HepG2 (cell line): ENCODE measurements at regions not wholly inside any gene's neighbourhood (a gene's known extent, or its start where the extent isn't known, plus 50 kb on each side); places are given as distances from the start of the nearest gene placed in this dataset.

ENCODE experiments used
- ATF1 ChIP-seq: IDR thresholded peaks from 2 replicates; pipeline ENCODE4 v1.6.1; 2016; ENCODE audit warnings: mild to moderate bottlenecking, control low read depth
- ATF7-NPFF ChIP-seq: sonication (generic); formaldehyde crosslinking; IDR thresholded peaks from 2 replicates; pipeline ENCODE4 v1.8.1; 2023; ENCODE audit warnings: mild to moderate bottlenecking, low read depth, missing genetic modification reagents, moderate library complexity
- CHCHD3 ChIP-seq: sonication (generic); formaldehyde crosslinking; IDR thresholded peaks from 2 replicates; pipeline ENCODE4 v1.8.0; 2022; ENCODE audit warnings: mild to moderate bottlenecking, missing genetic modification reagents, moderate library complexity
- E2F2 ChIP-seq: sonication (generic); formaldehyde crosslinking; IDR thresholded peaks from 2 replicates; pipeline ENCODE4 v1.4.0; 2020; ENCODE audit warnings: missing genetic modification reagents, borderline replicate concordance
- GLI4 ChIP-seq: sonication (generic); formaldehyde crosslinking; IDR thresholded peaks from 2 replicates; pipeline ENCODE4 v1.5.1; 2020; ENCODE audit warnings: missing genetic modification reagents, mild to moderate bottlenecking, moderate library complexity, borderline replicate concordance
- GRHL1 ChIP-seq: sonication (generic); formaldehyde crosslinking; conservative IDR thresholded peaks from 2 replicates; pipeline ENCODE4 v1.8.0; 2022; ENCODE audit warnings: missing genetic modification reagents
- HOXA5 ChIP-seq: sonication (generic); formaldehyde crosslinking; IDR thresholded peaks from 2 replicates; pipeline ENCODE4 v1.4.0; 2020; ENCODE audit warnings: missing genetic modification reagents
- KLF16 ChIP-seq, 2 experiments: sonication (generic) in 1 of 2; formaldehyde crosslinking in 1 of 2; IDR thresholded peaks; 2 replicates each; pipeline versions ENCODE4 v1.6.1 to v1.8.0; 2016 to 2023; ENCODE audit warnings: missing genetic modification reagents in 2 of 2, missing compliant biosample characterization in 1 of 2
- MATR3 ChIP-seq: sonication (generic); formaldehyde crosslinking; IDR thresholded peaks from 2 replicates; pipeline ENCODE4 v1.4.0; 2020; ENCODE audit warnings: missing genetic modification reagents
- MLX ChIP-seq: IDR thresholded peaks from 2 replicates; pipeline ENCODE4 v1.6.1; 2016
- MYNN ChIP-seq: sonication (generic); formaldehyde crosslinking; IDR thresholded peaks from 2 replicates; pipeline ENCODE4 v1.4.0; 2020; ENCODE audit warnings: mild to moderate bottlenecking, low read depth, missing genetic modification reagents
- NR0B2 ChIP-seq: sonication (generic); formaldehyde crosslinking; IDR thresholded peaks from 2 replicates; pipeline ENCODE4 v1.4.0; 2020; ENCODE audit warnings: mild to moderate bottlenecking, missing genetic modification reagents
- PRMT3 ChIP-seq: sonication (generic); formaldehyde crosslinking; IDR thresholded peaks from 2 replicates; pipeline ENCODE4 v1.8.1; 2022; ENCODE audit warnings: low read depth, mild to moderate bottlenecking, moderate library complexity, missing genetic modification reagents, borderline replicate concordance
- RAD51 ChIP-seq: fragments of 450-650 bp; IDR thresholded peaks from 2 replicates; pipeline ENCODE4 v1.6.1; 2016; ENCODE audit warnings: borderline replicate concordance
- SOX5 ChIP-seq: IDR thresholded peaks from 2 replicates; pipeline ENCODE4 v1.6.1; 2016; ENCODE audit warnings: borderline replicate concordance
- ZBTB26 ChIP-seq: IDR thresholded peaks from 2 replicates; pipeline ENCODE4 v1.6.1; 2016; ENCODE audit warnings: missing compliant biosample characterization, missing genetic modification reagents, borderline replicate concordance
- ZC3H4 ChIP-seq: sonication (generic); formaldehyde crosslinking; IDR thresholded peaks from 2 replicates; pipeline ENCODE4 v1.4.0; 2020; ENCODE audit warnings: missing genetic modification reagents, borderline replicate concordance
- ZFP36L2 ChIP-seq: sonication (generic); formaldehyde crosslinking; IDR thresholded peaks from 2 replicates; pipeline ENCODE4 v1.4.0; 2020; ENCODE audit warnings: missing genetic modification reagents
- ZKSCAN1 ChIP-seq: fragments of 150-350 bp; IDR thresholded peaks from 2 replicates; pipeline ENCODE4 v1.6.1; 2014; ENCODE audit warnings: low read length
- ZNF143 ChIP-seq: sonication (generic); formaldehyde crosslinking; IDR thresholded peaks from 2 replicates; pipeline ENCODE4 v1.4.0; 2020; ENCODE audit warnings: missing genetic modification reagents
- ZNF18 ChIP-seq: sonication (generic); formaldehyde crosslinking; IDR thresholded peaks from 2 replicates; pipeline ENCODE4 v1.8.0; 2022; ENCODE audit warnings: mild to moderate bottlenecking, missing genetic modification reagents; ENCODE audit not compliant: insufficient replicate concordance
- ZNF75D ChIP-seq: sonication (generic); formaldehyde crosslinking; IDR thresholded peaks from 2 replicates; pipeline ENCODE4 v1.8.1; 2023; ENCODE audit warnings: missing genetic modification reagents, mild to moderate bottlenecking, borderline replicate concordance

- TF ChIP-seq ZNF75D (CRISPR knock-in tag) (no peak), ZC3H4 (CRISPR knock-in tag) (no peak), NR0B2 (CRISPR knock-in tag) (peak; percentile 78), RAD51 (no peak), MYNN (CRISPR knock-in tag) (no peak), KLF16 (CRISPR knock-in tag; IDR thresholded peaks at IDR 0.05) (peak in 1 of 2 experiments; percentile 84; a peak in 2 of 4 replicates), ATF7-NPFF (CRISPR knock-in tag) (peak; percentile 64), ZNF18 (no peak), ZKSCAN1 (peak; percentile 66; the same call in 1 of the 2 replicates), GRHL1 (CRISPR knock-in tag) (no peak), ATF1 (CRISPR knock-in tag) (peak; percentile 32; the same call in 1 of the 2 replicates), HOXA5 (peak; percentile 73; the same call in 1 of the 2 replicates), ZBTB26 (peak; percentile 73; the same call in 1 of the 2 replicates), CHCHD3 (CRISPR knock-in tag) (no peak), ZNF143 (CRISPR knock-in tag) (no peak), MATR3 (CRISPR knock-in tag) (no peak), ZFP36L2 (CRISPR knock-in tag) (no peak), MLX (CRISPR knock-in tag) (peak; percentile 90), GLI4 (no peak), E2F2 (CRISPR knock-in tag) (no peak), SOX5 (peak; percentile 91; the same call in 1 of the 2 replicates), PRMT3 (CRISPR knock-in tag) (no peak)
These were observed 405.2 kb upstream of the TBX3 start (continued) for GRCh38 chr12:115088995-115089841.
